SK-N-SH (cell line): ENCODE measurements at regions not wholly inside any gene's neighbourhood (a gene's known extent, or its start where the extent isn't known, plus 50 kb on each side); places are given as distances from the start of the nearest gene placed in this dataset.

Experiments used
- CTCF ChIA-PET: fragments of 300-600, 350-600 bp; formaldehyde crosslinking; extraction: SDS; loops from one replicate; lab custom pipeline; 2021; lab: Yijun Ruan, JAX
- POLR2A ChIA-PET: fragments of 350-600 bp; sonication (Branson Sonifier 250); formaldehyde crosslinking; extraction: SDS; loops from one replicate; lab custom pipeline; 2020; ENCODE audit warnings: antibody characterized with exemption, inconsistent platforms; lab: Yijun Ruan, JAX
- DNase-seq: peaks from one replicate; pipeline ENCODE4 v3.0.0; 2012
- H2AFZ ChIP-seq: fragments of 200-600 bp; sonication (generic); 2 replicates; pipeline ENCODE4 v1.8.1; 2016; ENCODE audit warnings: antibody characterized with exemption, mild to moderate bottlenecking, low read depth
- H3F3A ChIP-seq: fragments of 200-600 bp; sonication (generic); replicated peaks from 2 replicates; pipeline ENCODE3; 2016; ENCODE audit warnings: antibody characterized with exemption, mild to moderate bottlenecking; ENCODE audit not compliant: insufficient read depth
- H3K27ac ChIP-seq, 2 experiments: fragments of 200-500 bp in 1 of 2; fragments of 200-600 bp in 1 of 2; sonication (Bioruptor generic) in 1 of 2; sonication (generic), shearing (Covaris generic) in 1 of 2; 2 replicates each; pipeline versions ENCODE4 v1.5.1 to v1.6.1; 2014 to 2016; ENCODE audit warnings: low read depth in 2 of 2, inconsistent platforms in 1 of 2, low read length in 1 of 2, mild to moderate bottlenecking in 1 of 2, mixed read lengths in 1 of 2
- H3K27me3 ChIP-seq: fragments of 200-600 bp; sonication (generic), shearing (Covaris generic); 2 replicates; pipeline ENCODE4 v1.6.1; 2016; ENCODE audit warnings: mixed run types; ENCODE audit not compliant: insufficient read depth
- H3K36me3 ChIP-seq, 2 experiments: fragments of 200-500 bp in 1 of 2; fragments of 200-600 bp in 1 of 2; sonication (Bioruptor generic) in 1 of 2; sonication (generic) in 1 of 2; replicated peaks in 1 of 2; 2 replicates each; pipeline versions ENCODE3 to v1.5.1; 2014 to 2016; ENCODE audit warnings: low read length in 1 of 2, mild to moderate bottlenecking in 1 of 2; ENCODE audit not compliant: insufficient read depth in 2 of 2, control insufficient read depth in 1 of 2
- H3K4me1 ChIP-seq, 2 experiments: fragments of 200-500 bp in 1 of 2; fragments of 200-600 bp in 1 of 2; sonication (Bioruptor generic) in 1 of 2; sonication (generic), shearing (Covaris generic) in 1 of 2; 2 replicates each; pipeline versions ENCODE4 v1.5.1 to v1.6.1; 2014 to 2016; ENCODE audit warnings: low read depth in 1 of 2, low read length in 1 of 2, mixed run types in 1 of 2; ENCODE audit not compliant: insufficient read depth in 2 of 2, control insufficient read depth in 1 of 2
- H3K4me2 ChIP-seq: fragments of 200-600 bp; sonication (generic), shearing (Covaris generic); 2 replicates; pipeline ENCODE4 v1.6.1; 2017; ENCODE audit warnings: mixed run types
- H3K4me3 ChIP-seq, 2 experiments: fragments of 200-500 bp in 1 of 2; fragments of 200-600 bp in 1 of 2; sonication (Bioruptor generic) in 1 of 2; sonication (generic), shearing (Covaris generic) in 1 of 2; 2 replicates each; pipeline versions ENCODE4 v1.5.1 to v1.8.1; 2014 to 2016; ENCODE audit warnings: low read depth in 2 of 2, inconsistent platforms in 1 of 2, low read length in 1 of 2, mild to moderate bottlenecking in 1 of 2, mixed read lengths in 1 of 2, moderate library complexity in 1 of 2
- H3K79me2 ChIP-seq: fragments of 200-600 bp; sonication (generic); 2 replicates; pipeline ENCODE4 v1.8.1; 2017; ENCODE audit warnings: mild to moderate bottlenecking; ENCODE audit not compliant: insufficient read depth
- H3K9ac ChIP-seq: fragments of 200-600 bp; sonication (generic); 2 replicates; pipeline ENCODE4 v1.6.1; 2017; ENCODE audit warnings: mixed run types
- H3K9me2 ChIP-seq: fragments of 200-600 bp; sonication (generic); 2 replicates; pipeline ENCODE4 v1.6.1; 2017; ENCODE audit warnings: mixed run types
- H3K9me3 ChIP-seq: fragments of 200-600 bp; sonication (generic); 2 replicates; pipeline ENCODE4 v1.6.1; 2017; ENCODE audit warnings: mixed run types, mild to moderate bottlenecking, moderate library complexity
- H4K20me1 ChIP-seq: fragments of 200-600 bp; sonication (generic); 2 replicates; pipeline ENCODE4 v1.6.1; 2017; ENCODE audit warnings: mild to moderate bottlenecking, mixed run types; ENCODE audit not compliant: insufficient read depth
- CHD2 ChIP-seq: fragments of 150-350 bp; IDR thresholded peaks from 2 replicates; pipeline ENCODE4 v1.6.1; 2018; ENCODE audit warnings: low read length; ENCODE audit not compliant: partially characterized antibody
- ELF1 ChIP-seq: IDR thresholded peaks from 2 replicates; pipeline ENCODE4 v1.4.0; 2012
- EP300 ChIP-seq, 2 experiments: IDR thresholded peaks; 2 replicates each; pipeline versions ENCODE4 v1.4.0 to v1.6.1; 2012; ENCODE audit warnings: borderline replicate concordance in 1 of 2, low read depth in 1 of 2, low read length in 1 of 2
- EZH2phosphoT487 ChIP-seq: fragments of 200-600 bp; sonication (generic); IDR thresholded peaks from 2 replicates; pipeline ENCODE4 v1.6.1; 2017; ENCODE audit warnings: low read depth, mixed run types, mild to moderate bottlenecking, antibody characterized with exemption, moderate library complexity, borderline replicate concordance
- FOSL2 ChIP-seq: IDR thresholded peaks from 2 replicates; pipeline ENCODE4 v1.4.0; 2012; ENCODE audit warnings: low read depth, mild to moderate bottlenecking, moderate library complexity, borderline replicate concordance
- FOXM1 ChIP-seq: IDR thresholded peaks from 2 replicates; pipeline ENCODE4 v1.4.0; 2012; ENCODE audit warnings: low read depth, mild to moderate bottlenecking
- GABPA ChIP-seq: IDR thresholded peaks from 2 replicates; pipeline ENCODE4 v1.4.0; 2012; ENCODE audit warnings: low read depth, mild to moderate bottlenecking
- JUND ChIP-seq: IDR thresholded peaks from 2 replicates; pipeline ENCODE4 v1.4.0; 2012
- MEF2A ChIP-seq: IDR thresholded peaks from 2 replicates; pipeline ENCODE4 v1.4.0; 2012; ENCODE audit warnings: low read depth, borderline replicate concordance
- MXI1 ChIP-seq: IDR thresholded peaks from 2 replicates; pipeline ENCODE4 v1.6.1; 2012; ENCODE audit warnings: mild to moderate bottlenecking, low read depth, low read length, improper control_type of control experiment
- NFIC ChIP-seq: IDR thresholded peaks from 2 replicates; pipeline ENCODE4 v1.4.0; 2012; ENCODE audit warnings: borderline replicate concordance
- NRF1 ChIP-seq: IDR thresholded peaks from 2 replicates; pipeline ENCODE4 v1.6.1; 2012; ENCODE audit warnings: low read depth, mild to moderate bottlenecking, low read length
- PBX3 ChIP-seq: IDR thresholded peaks from 2 replicates; pipeline ENCODE4; 2012
- POLR2AphosphoS5 ChIP-seq: IDR thresholded peaks from 2 replicates; pipeline ENCODE4 v1.6.1; 2012; ENCODE audit warnings: low read depth, low read length
- RAD21 ChIP-seq: IDR thresholded peaks from 2 replicates; pipeline ENCODE4 v1.6.1; 2012; ENCODE audit warnings: mild to moderate bottlenecking, low read length
- RCOR1 ChIP-seq: fragments of 150-350 bp; IDR thresholded peaks from 2 replicates; pipeline ENCODE4 v1.6.1; 2017; ENCODE audit warnings: antibody characterized with exemption, low read length
- RFX5 ChIP-seq: IDR thresholded peaks from 2 replicates; pipeline ENCODE4 v1.6.1; 2012; ENCODE audit warnings: mild to moderate bottlenecking, improper control_type of control experiment, low read length
- SIN3A ChIP-seq: IDR thresholded peaks from 2 replicates; pipeline ENCODE4 v1.6.1; 2012; ENCODE audit warnings: low read depth, mild to moderate bottlenecking, low read length, moderate library complexity, borderline replicate concordance
- SMC3 ChIP-seq: IDR thresholded peaks from 2 replicates; pipeline ENCODE4 v1.6.1; 2012; ENCODE audit warnings: low read depth, low read length, improper control_type of control experiment
- TCF12 ChIP-seq: IDR thresholded peaks from 2 replicates; pipeline ENCODE4 v1.4.0; 2012
- TEAD4 ChIP-seq: IDR thresholded peaks from 2 replicates; pipeline ENCODE4 v1.4.0; 2012; ENCODE audit warnings: mild to moderate bottlenecking, borderline replicate concordance; ENCODE audit not compliant: insufficient read depth
- USF1 ChIP-seq: IDR thresholded peaks from 2 replicates; pipeline ENCODE4 v1.4.0; 2012; ENCODE audit warnings: low read depth, borderline replicate concordance
- USF2 ChIP-seq: fragments of 150-350 bp; IDR thresholded peaks from 2 replicates; pipeline ENCODE4 v1.6.1; 2017; ENCODE audit warnings: antibody characterized with exemption, low read length, low read depth, borderline replicate concordance
- YY1 ChIP-seq: IDR thresholded peaks from 2 replicates; pipeline ENCODE4 v1.4.0; 2012; ENCODE audit warnings: low read depth, mild to moderate bottlenecking
- ZBTB33 ChIP-seq: IDR thresholded peaks from 2 replicates; pipeline ENCODE4 v1.4.0; 2012; ENCODE audit warnings: low read depth, borderline replicate concordance
- WGBS: methylation state at CpG from one replicate; pipeline ENCODE4 v1.1.6; 2017; ENCODE audit warnings: low lambda C conversion rate; 5-methylcytosine and 5-hydroxymethylcytosine counted together
- TF ChIP-seq, protein P1 (sequence below): IDR thresholded peaks from 2 replicates; pipeline ENCODE4 v1.4.0; 2012; ENCODE audit warnings: low read depth
- TF ChIP-seq, protein P2 (sequence below): fragments of 150-350 bp; IDR thresholded peaks from 2 replicates; pipeline ENCODE4 v1.6.1; 2016; ENCODE audit warnings: mild to moderate bottlenecking, low read depth, low read length
- TF ChIP-seq, protein P3 (sequence below): fragments of 200-600 bp; sonication (generic); IDR thresholded peaks from 2 replicates; pipeline ENCODE4 v1.6.1; 2017; ENCODE audit warnings: antibody characterized with exemption, mild to moderate bottlenecking, moderate library complexity

- H3K9me3 ChIP-seq: no peaks in the 10 kb centered on the region; the same call in 1 of the 2 replicates
- H3K4me3 ChIP-seq: no peak overlapping the region
- peak overlapping the region; percentile 58 for H3K4me2 ChIP-seq
- H3K27ac ChIP-seq: peak overlapping the region; percentile 67 to 86
- H4K20me1 ChIP-seq: no peaks in the 10 kb centered on the region
- no peaks in the 10 kb centered on the region for H3K27me3 ChIP-seq
- no peaks in the 10 kb centered on the region for H3K36me3 ChIP-seq
- H3K4me1 ChIP-seq: peaks cover 12 to 15% of the 10 kb centered on the region in 2 experiments
- peak overlapping the region; percentile 33; the same call in 1 of the 2 replicates for H2AFZ ChIP-seq
- POLR2A ChIA-PET: no interaction called here
- DNase-seq: peak; percentile 51
- 7% methylated on average over 2 of the region's 2 CpGs for WGBS
- H3K9me2 ChIP-seq: no peaks in the 10 kb centered on the region
- peaks cover 8% of the 10 kb centered on the region for H3F3A ChIP-seq
- H3K9ac ChIP-seq: peak overlapping the region; percentile 23; the same call in 1 of the 2 replicates
- CTCF ChIA-PET: interaction anchor here (0.7 to 1.6 kb wide), 2 partner anchors 9 to 16 kb away, joined by 3 to 4 read pairs; no protein-coding TSS in a partner anchor
- H3K79me2 ChIP-seq: no peaks in the 10 kb centered on the region
- TF ChIP-seq, protein P1, sequence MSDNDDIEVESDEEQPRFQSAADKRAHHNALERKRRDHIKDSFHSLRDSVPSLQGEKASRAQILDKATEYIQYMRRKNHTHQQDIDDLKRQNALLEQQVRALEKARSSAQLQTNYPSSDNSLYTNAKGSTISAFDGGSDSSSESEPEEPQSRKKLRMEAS: peak; percentile 71; the same call in 1 of the 2 replicates
- no peak for TF ChIP-seq YY1
- TF ChIP-seq ZBTB33: peak; percentile 88
- TF ChIP-seq POLR2AphosphoS5: peak; percentile 81; the same call in 1 of the 2 replicates
- TF ChIP-seq EP300 (IDR thresholded peaks at IDR 0.05; ENCODE audit: borderline replicate concordance in 1 of 2, low read depth in 1 of 2, low read length in 1 of 2): peak; percentile 91 to 99
- TF ChIP-seq USF2: no peak
- peak; percentile 72 for TF ChIP-seq MXI1
- TF ChIP-seq PBX3: peak; percentile 97
- TF ChIP-seq, protein P2, sequence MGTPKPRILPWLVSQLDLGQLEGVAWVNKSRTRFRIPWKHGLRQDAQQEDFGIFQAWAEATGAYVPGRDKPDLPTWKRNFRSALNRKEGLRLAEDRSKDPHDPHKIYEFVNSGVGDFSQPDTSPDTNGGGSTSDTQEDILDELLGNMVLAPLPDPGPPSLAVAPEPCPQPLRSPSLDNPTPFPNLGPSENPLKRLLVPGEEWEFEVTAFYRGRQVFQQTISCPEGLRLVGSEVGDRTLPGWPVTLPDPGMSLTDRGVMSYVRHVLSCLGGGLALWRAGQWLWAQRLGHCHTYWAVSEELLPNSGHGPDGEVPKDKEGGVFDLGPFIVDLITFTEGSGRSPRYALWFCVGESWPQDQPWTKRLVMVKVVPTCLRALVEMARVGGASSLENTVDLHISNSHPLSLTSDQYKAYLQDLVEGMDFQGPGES: no peak
- no peak for TF ChIP-seq RFX5
- TF ChIP-seq FOSL2: peak; percentile 98
- TF ChIP-seq RCOR1: peak; percentile 99
- no peak for TF ChIP-seq NRF1
- TF ChIP-seq, protein P3, sequence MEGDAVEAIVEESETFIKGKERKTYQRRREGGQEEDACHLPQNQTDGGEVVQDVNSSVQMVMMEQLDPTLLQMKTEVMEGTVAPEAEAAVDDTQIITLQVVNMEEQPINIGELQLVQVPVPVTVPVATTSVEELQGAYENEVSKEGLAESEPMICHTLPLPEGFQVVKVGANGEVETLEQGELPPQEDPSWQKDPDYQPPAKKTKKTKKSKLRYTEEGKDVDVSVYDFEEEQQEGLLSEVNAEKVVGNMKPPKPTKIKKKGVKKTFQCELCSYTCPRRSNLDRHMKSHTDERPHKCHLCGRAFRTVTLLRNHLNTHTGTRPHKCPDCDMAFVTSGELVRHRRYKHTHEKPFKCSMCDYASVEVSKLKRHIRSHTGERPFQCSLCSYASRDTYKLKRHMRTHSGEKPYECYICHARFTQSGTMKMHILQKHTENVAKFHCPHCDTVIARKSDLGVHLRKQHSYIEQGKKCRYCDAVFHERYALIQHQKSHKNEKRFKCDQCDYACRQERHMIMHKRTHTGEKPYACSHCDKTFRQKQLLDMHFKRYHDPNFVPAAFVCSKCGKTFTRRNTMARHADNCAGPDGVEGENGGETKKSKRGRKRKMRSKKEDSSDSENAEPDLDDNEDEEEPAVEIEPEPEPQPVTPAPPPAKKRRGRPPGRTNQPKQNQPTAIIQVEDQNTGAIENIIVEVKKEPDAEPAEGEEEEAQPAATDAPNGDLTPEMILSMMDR: no peak
- TF ChIP-seq FOXM1: peak; percentile 92
- TF ChIP-seq NFIC: peak; percentile 77
- no peak for TF ChIP-seq USF1
- TF ChIP-seq RAD21: peak; percentile 42
- no peak for TF ChIP-seq SMC3
- TF ChIP-seq ELF1: no peak
- peak; percentile 88 for TF ChIP-seq SIN3A
- TF ChIP-seq TCF12: peak; percentile 99
- peak; percentile 27; the same call in 1 of the 2 replicates for TF ChIP-seq GABPA
- TF ChIP-seq TEAD4: peak; percentile 99
- TF ChIP-seq JUND: peak; percentile 100
- TF ChIP-seq MEF2A: peak; percentile 98
- TF ChIP-seq EZH2phosphoT487: no peak
- TF ChIP-seq CHD2: peak; percentile 90
Measured at GRCh38 chr13:64723724-64724123, 2506.4 kb downstream of the PCDH9 start.
